ENCODE measurements at regions not wholly inside any gene's neighbourhood (a gene's known extent, or its start where the extent isn't known, plus 50 kb on each side); places are given as distances from the start of the nearest gene placed in this dataset.

GRCh38 chr7:28299556-28299955 is 112.8 kb upstream of the CREB5 start:
- no peak for TF ChIP-seq CTCF (optimal IDR thresholded peaks at IDR 0.05 in 1 of 3, IDR thresholded peaks at IDR 0.05 in 1 of 3, conservative IDR thresholded peaks at IDR 0.05 in 1 of 3; ENCODE audit: extremely low read depth in 1 of 3, insufficient read depth in 2 of 3, low read length in 3 of 3)
- TF ChIP-seq EZH2 (IDR thresholded peaks at IDR 0.05; ENCODE audit: low read length), result no peak

Data from keratinocyte (primary cell).